HCT116 (cell line): ENCODE measurements at regions not wholly inside any gene's neighbourhood (a gene's known extent, or its start where the extent isn't known, plus 50 kb on each side); places are given as distances from the start of the nearest gene placed in this dataset.

Experiments used
- ATAC-seq: fragments of 200-7000 bp; cut with Tn5 transposase; 2 replicates; pipeline ENCODE4 v1.9.1; 2020; ENCODE audit warnings: mild to moderate bottlenecking, moderate library complexity
- BruUV-seq: library from RNA; stranded (reverse); fragments of 400-500 nt; replicated peaks from 2 replicates; lab custom pipeline; 2021; lab: Mats Ljungman, UMichigan
- CTCF ChIA-PET: fragments of 300-600 bp; sonication (Branson Sonifier 250); formaldehyde crosslinking; loops from one replicate; lab custom pipeline; 2021; ENCODE audit warnings: antibody characterized with exemption; lab: Charles Lee
- POLR2A ChIA-PET: fragments of 300-600, 350-600 bp; sonication (Branson Sonifier 250); formaldehyde crosslinking; loops from one replicate; lab custom pipeline; 2021; ENCODE audit warnings: antibody characterized with exemption; lab: Charles Lee
- RAD21 ChIA-PET, 2 experiments: fragments of 300-600 bp; sonication (Branson Sonifier 250); formaldehyde crosslinking; loops; one replicate each; lab custom pipeline; 2023; ENCODE audit warnings: low total read pairs in 2 of 2; ENCODE audit not compliant: uncharacterized antibody in 2 of 2, unreplicated experiment in 2 of 2, low non-redundant PET in 1 of 2; lab: Charles Lee
- DNase-seq: peaks from one replicate; pipeline ENCODE4 v3.0.0-alpha.2; 2010; ENCODE audit warnings: low read depth, low spot score
- H2AFZ ChIP-seq: fragments of 200-600 bp; shearing (Covaris generic), sonication (generic); 2 replicates; pipeline ENCODE4 v1.6.1; 2017; ENCODE audit warnings: low read depth, mixed run types, mixed read lengths, antibody characterized with exemption, low read length; ENCODE audit not compliant: poor library complexity, severe bottlenecking
- H3K27ac ChIP-seq: 2 replicates; pipeline ENCODE4 v1.5.1; 2012; ENCODE audit warnings: low read depth, low read length
- H3K27me3 ChIP-seq: fragments of 200-600 bp; sonication (generic); 2 replicates; pipeline ENCODE4 v1.6.1; 2016; ENCODE audit warnings: mixed run types, low read length, mixed read lengths; ENCODE audit not compliant: insufficient read depth
- H3K36me3 ChIP-seq, 2 experiments: fragments of 200-500 bp in 1 of 2; fragments of 200-600 bp in 1 of 2; sonication (Bioruptor generic) in 1 of 2; sonication (generic) in 1 of 2; 2 replicates each; pipeline versions ENCODE4 v1.5.1 to v1.6.1; 2014 to 2016; ENCODE audit warnings: low read length in 2 of 2, inconsistent platforms in 1 of 2, mixed read lengths in 1 of 2, mixed run types in 1 of 2; ENCODE audit not compliant: insufficient read depth in 2 of 2, control insufficient read depth in 1 of 2
- H3K4me1 ChIP-seq, 2 experiments: fragments of 200-600 bp in 1 of 2; sonication (generic) in 1 of 2; 2 replicates each; pipeline versions ENCODE4 v1.5.1 to v1.6.1; 2012 to 2017; ENCODE audit warnings: low read length in 2 of 2, inconsistent platforms in 1 of 2, mild to moderate bottlenecking in 1 of 2, mixed read lengths in 1 of 2, mixed run types in 1 of 2, moderate library complexity in 1 of 2; ENCODE audit not compliant: insufficient read depth in 2 of 2, control insufficient read depth in 1 of 2
- H3K4me2 ChIP-seq: fragments of 200-600 bp; sonication (generic); 2 replicates; pipeline ENCODE4 v1.6.1; 2017; ENCODE audit warnings: mixed run types, low read length, mixed read lengths
- H3K4me3 ChIP-seq, 2 experiments: fragments of 200-600 bp in 1 of 2; sonication (generic) in 1 of 2; replicated peaks in 1 of 2; 2 replicates each; pipeline ENCODE4 v1.5.1; 2011 to 2016; ENCODE audit warnings: low read length in 2 of 2, control low read depth in 1 of 2, low read depth in 1 of 2, mild to moderate bottlenecking in 1 of 2, mixed read lengths in 1 of 2, mixed run types in 1 of 2
- H3K79me2 ChIP-seq: fragments of 200-600 bp; sonication (generic); 2 replicates; pipeline ENCODE4 v1.6.1; 2017; ENCODE audit warnings: mild to moderate bottlenecking, mixed run types, low read length, moderate library complexity, mixed read lengths; ENCODE audit not compliant: insufficient read depth
- H3K9ac ChIP-seq: fragments of 200-600 bp; sonication (generic); 2 replicates; pipeline ENCODE4 v1.6.1; 2016; ENCODE audit warnings: low read length, mixed read lengths
- H3K9me2 ChIP-seq: fragments of 200-600 bp; sonication (generic), shearing (Covaris generic); 2 replicates; pipeline ENCODE4 v1.6.1; 2017; ENCODE audit warnings: mixed run types, mild to moderate bottlenecking, moderate library complexity; ENCODE audit not compliant: insufficient read depth
- H3K9me3 ChIP-seq, 2 experiments: fragments of 200-500 bp in 1 of 2; fragments of 200-600 bp in 1 of 2; sonication (Bioruptor generic) in 1 of 2; sonication (generic) in 1 of 2; 2 replicates each; pipeline ENCODE4 v1.6.1; 2014 to 2017; ENCODE audit warnings: low read length in 2 of 2, mixed read lengths in 2 of 2, inconsistent platforms in 1 of 2, low read depth in 1 of 2, mild to moderate bottlenecking in 1 of 2, mixed run types in 1 of 2, moderate library complexity in 1 of 2; ENCODE audit not compliant: control insufficient read depth in 1 of 2, insufficient read depth in 1 of 2
- H4K20me1 ChIP-seq: fragments of 200-600 bp; sonication (generic), shearing (Covaris generic); 2 replicates; pipeline ENCODE4 v1.6.1; 2017; ENCODE audit warnings: mixed run types, mild to moderate bottlenecking, moderate library complexity; ENCODE audit not compliant: insufficient read depth
- CBX3 ChIP-seq: IDR thresholded peaks from 2 replicates; pipeline ENCODE4 v1.6.1; 2012; ENCODE audit warnings: low read depth
- ELF1 ChIP-seq: IDR thresholded peaks from 2 replicates; pipeline ENCODE4 v1.6.1; 2012; ENCODE audit warnings: low read depth, borderline replicate concordance
- EZH2phosphoT487 ChIP-seq: fragments of 200-600 bp; IDR thresholded peaks from 2 replicates; pipeline ENCODE4 v1.6.1; 2018; ENCODE audit warnings: antibody characterized with exemption, borderline replicate concordance
- FOSL1 ChIP-seq: IDR thresholded peaks from 2 replicates; pipeline ENCODE4 v1.6.1; 2012; ENCODE audit warnings: low read depth
- JUND ChIP-seq: IDR thresholded peaks from 2 replicates; pipeline ENCODE4 v1.6.1; 2012
- POLR2AphosphoS5 ChIP-seq: IDR thresholded peaks from 2 replicates; pipeline ENCODE4 v1.6.1; 2011; ENCODE audit warnings: mild to moderate bottlenecking, low read depth, low read length, moderate library complexity
- RAD21 ChIP-seq: IDR thresholded peaks from 2 replicates; pipeline ENCODE4 v1.6.1; 2012; ENCODE audit warnings: low read depth, mild to moderate bottlenecking
- REST ChIP-seq: IDR thresholded peaks from 2 replicates; pipeline ENCODE4 v1.6.1; 2012; ENCODE audit warnings: low read depth
- SP1 ChIP-seq: IDR thresholded peaks from 2 replicates; pipeline ENCODE4 v1.6.1; 2012; ENCODE audit warnings: low read depth
- TCF7L2 ChIP-seq: IDR thresholded peaks from 2 replicates; pipeline ENCODE4 v1.7.0; 2011; ENCODE audit warnings: borderline replicate concordance, inconsistent platforms; ENCODE audit not compliant: insufficient read depth, insufficient read length; ENCODE audit errors: extremely low read depth
- YY1 ChIP-seq: IDR thresholded peaks from 2 replicates; pipeline ENCODE4 v1.6.1; 2011; ENCODE audit warnings: low read length, low read depth, moderate library complexity, mild to moderate bottlenecking; ENCODE audit not compliant: insufficient replicate concordance; ENCODE audit errors: extremely low read depth
- ZBTB33 ChIP-seq: IDR thresholded peaks from 2 replicates; pipeline ENCODE4 v1.6.1; 2011; ENCODE audit warnings: mild to moderate bottlenecking, low read length, moderate library complexity; ENCODE audit not compliant: insufficient replicate concordance; ENCODE audit errors: extremely low read depth
- ZFX ChIP-seq: fragments of 450-650 bp; IDR thresholded peaks from 2 replicates; pipeline ENCODE4 v1.6.1; 2017
- ZNF274 ChIP-seq: fragments of 200-500 bp; sonication (Bioruptor generic); IDR thresholded peaks from 2 replicates; pipeline ENCODE4 v1.6.1; 2014; ENCODE audit warnings: mild to moderate bottlenecking, low read depth, low read length, inconsistent platforms
- intact Hi-C: fragments of 100-400 bp; cut with micrococcal nuclease; formaldehyde crosslinking; loops from 2 replicates; pipeline ENCODE4 v1.10.0; 2022
- TF ChIP-seq, protein P1 (sequence below): IDR thresholded peaks from 2 replicates; pipeline ENCODE4 v1.6.1; 2012
- TF ChIP-seq, protein P2 (sequence below), 3 experiments: fragments of 200-600 bp in 1 of 3; sonication (generic) in 1 of 3; IDR thresholded peaks in 2 of 3; conservative IDR thresholded peaks in 1 of 3; 2 replicates each; pipeline ENCODE4 v1.5.1; 2012 to 2017; ENCODE audit warnings: low read depth in 2 of 3, low read length in 2 of 3, antibody characterized with exemption in 1 of 3, borderline replicate concordance in 1 of 3, control low read depth in 1 of 3, mild to moderate bottlenecking in 1 of 3, mixed read lengths in 1 of 3, mixed run types in 1 of 3, moderate library complexity in 1 of 3; ENCODE audit not compliant: insufficient read depth in 1 of 3

GRCh38 chr4:187516224-187516623, 479.3 kb upstream of the ZFP42 start:
- CTCF ChIA-PET, result no interaction called here

More at GRCh38 chr4:187516224-187516623, 479.3 kb upstream of the ZFP42 start:
- TF ChIP-seq ZNF274, result no peak
- TF ChIP-seq ELF1, result no peak
- TF ChIP-seq CBX3, result no peak
- no peak for TF ChIP-seq SP1
- no peak for TF ChIP-seq JUND
- no peak for TF ChIP-seq ZBTB33
- TF ChIP-seq ZFX, result no peak
- no peak for TF ChIP-seq FOSL1
- TF ChIP-seq, protein P1, sequence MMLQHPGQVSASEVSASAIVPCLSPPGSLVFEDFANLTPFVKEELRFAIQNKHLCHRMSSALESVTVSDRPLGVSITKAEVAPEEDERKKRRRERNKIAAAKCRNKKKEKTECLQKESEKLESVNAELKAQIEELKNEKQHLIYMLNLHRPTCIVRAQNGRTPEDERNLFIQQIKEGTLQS, result no peak
- no peak for TF ChIP-seq EZH2phosphoT487
- no peak for TF ChIP-seq RAD21
- no peak for TF ChIP-seq TCF7L2
- no peak for TF ChIP-seq YY1
- TF ChIP-seq, protein P2, sequence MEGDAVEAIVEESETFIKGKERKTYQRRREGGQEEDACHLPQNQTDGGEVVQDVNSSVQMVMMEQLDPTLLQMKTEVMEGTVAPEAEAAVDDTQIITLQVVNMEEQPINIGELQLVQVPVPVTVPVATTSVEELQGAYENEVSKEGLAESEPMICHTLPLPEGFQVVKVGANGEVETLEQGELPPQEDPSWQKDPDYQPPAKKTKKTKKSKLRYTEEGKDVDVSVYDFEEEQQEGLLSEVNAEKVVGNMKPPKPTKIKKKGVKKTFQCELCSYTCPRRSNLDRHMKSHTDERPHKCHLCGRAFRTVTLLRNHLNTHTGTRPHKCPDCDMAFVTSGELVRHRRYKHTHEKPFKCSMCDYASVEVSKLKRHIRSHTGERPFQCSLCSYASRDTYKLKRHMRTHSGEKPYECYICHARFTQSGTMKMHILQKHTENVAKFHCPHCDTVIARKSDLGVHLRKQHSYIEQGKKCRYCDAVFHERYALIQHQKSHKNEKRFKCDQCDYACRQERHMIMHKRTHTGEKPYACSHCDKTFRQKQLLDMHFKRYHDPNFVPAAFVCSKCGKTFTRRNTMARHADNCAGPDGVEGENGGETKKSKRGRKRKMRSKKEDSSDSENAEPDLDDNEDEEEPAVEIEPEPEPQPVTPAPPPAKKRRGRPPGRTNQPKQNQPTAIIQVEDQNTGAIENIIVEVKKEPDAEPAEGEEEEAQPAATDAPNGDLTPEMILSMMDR (IDR thresholded peaks at IDR 0.05 in 2 of 3, conservative IDR thresholded peaks at IDR 0.05 in 1 of 3; ENCODE audit: borderline replicate concordance in 1 of 3, insufficient read depth in 1 of 3, low read depth in 2 of 3, low read length in 2 of 3), result no peak
- TF ChIP-seq POLR2AphosphoS5, result no peak
- no peak for TF ChIP-seq REST
- RAD21 ChIA-PET, result no interaction called here
- Histone ChIP-seq H3K79me2 (no peaks in the 10 kb centered on the region), H3K27me3 (no peaks in the 10 kb centered on the region), H4K20me1 (no peaks in the 10 kb centered on the region), H3K9ac (no peak overlapping the region), H3K9me2 (no peaks in the 10 kb centered on the region), H2AFZ (no peak overlapping the region), H3K36me3 (no peaks in the 10 kb centered on the region), H3K4me1 (no peaks in the 10 kb centered on the region), H3K4me3 (no peak overlapping the region), H3K27ac (no peak overlapping the region), H3K9me3 (no peaks in the 10 kb centered on the region), H3K4me2 (no peak overlapping the region)
- DNase-seq (no peak), ATAC-seq (no peak)
- BruUV-seq, result no TSS peak
- intact Hi-C loops, result no loop called here
- POLR2A ChIA-PET, result no interaction called here
